Retinal pigment epithelial cell (primary cell): ENCODE measurements at regions not wholly inside any gene's neighbourhood (a gene's known extent, or its start where the extent isn't known, plus 50 kb on each side); places are given as distances from the start of the nearest gene placed in this dataset.

Experiments
- DNase-seq: peaks from one replicate; pipeline ENCODE4 v3.0.0-alpha.2; 2010; ENCODE audit warnings: low read depth
- H3K4me3 ChIP-seq: 2 replicates; pipeline ENCODE4 v1.5.1; 2011; ENCODE audit warnings: mild to moderate bottlenecking, low read length, control low read depth, moderate library complexity
- TF ChIP-seq, protein P1 (sequence below): conservative IDR thresholded peaks from 2 replicates; pipeline ENCODE4 v1.5.1; 2011; ENCODE audit warnings: low read depth, low read length, control low read depth, inconsistent platforms

DNA sequence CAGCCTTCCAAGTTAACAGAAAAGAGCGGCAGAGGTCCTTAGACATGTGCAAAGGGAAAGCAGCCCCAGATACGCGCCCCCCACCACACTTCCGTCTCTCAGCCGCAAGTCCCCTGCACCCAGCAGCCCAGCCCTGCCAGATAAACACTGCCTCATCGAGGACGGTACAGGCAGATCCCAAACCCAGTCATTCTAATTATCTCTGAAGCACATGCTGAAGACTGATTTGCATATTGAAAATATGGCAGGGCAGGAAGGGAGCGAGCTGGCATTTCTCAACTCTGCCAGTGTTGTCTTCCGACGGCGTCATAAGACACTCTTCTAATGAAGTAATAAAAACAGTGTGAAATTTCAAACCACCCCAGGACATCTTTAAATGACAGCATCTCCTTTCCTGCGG, 122.8 kb upstream of the CDH4 start:
- H3K4me3 ChIP-seq: no peak overlapping the region
- TF ChIP-seq, protein P1, sequence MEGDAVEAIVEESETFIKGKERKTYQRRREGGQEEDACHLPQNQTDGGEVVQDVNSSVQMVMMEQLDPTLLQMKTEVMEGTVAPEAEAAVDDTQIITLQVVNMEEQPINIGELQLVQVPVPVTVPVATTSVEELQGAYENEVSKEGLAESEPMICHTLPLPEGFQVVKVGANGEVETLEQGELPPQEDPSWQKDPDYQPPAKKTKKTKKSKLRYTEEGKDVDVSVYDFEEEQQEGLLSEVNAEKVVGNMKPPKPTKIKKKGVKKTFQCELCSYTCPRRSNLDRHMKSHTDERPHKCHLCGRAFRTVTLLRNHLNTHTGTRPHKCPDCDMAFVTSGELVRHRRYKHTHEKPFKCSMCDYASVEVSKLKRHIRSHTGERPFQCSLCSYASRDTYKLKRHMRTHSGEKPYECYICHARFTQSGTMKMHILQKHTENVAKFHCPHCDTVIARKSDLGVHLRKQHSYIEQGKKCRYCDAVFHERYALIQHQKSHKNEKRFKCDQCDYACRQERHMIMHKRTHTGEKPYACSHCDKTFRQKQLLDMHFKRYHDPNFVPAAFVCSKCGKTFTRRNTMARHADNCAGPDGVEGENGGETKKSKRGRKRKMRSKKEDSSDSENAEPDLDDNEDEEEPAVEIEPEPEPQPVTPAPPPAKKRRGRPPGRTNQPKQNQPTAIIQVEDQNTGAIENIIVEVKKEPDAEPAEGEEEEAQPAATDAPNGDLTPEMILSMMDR: no peak
- DNase-seq: no peak

DNA sequence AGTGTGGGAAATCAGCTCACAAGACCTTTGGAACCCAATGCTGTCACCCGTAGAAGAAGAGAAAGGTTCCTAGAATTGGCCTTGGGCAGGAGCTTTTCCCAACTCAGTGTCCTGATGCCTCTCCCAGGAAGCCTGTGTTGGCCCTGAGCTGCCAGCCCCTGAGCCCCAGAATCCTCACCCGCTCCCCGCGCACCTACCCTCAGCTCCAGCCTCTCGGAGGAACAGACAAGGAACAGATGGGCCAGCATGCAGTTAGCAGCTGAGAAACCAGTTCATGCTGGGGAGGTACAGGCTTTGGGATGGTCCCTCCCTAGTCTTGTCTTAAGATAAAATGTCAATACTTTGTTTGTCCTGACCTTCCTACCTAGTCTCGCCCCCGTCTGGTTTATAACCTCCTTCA, 121.9 kb upstream of the CDH4 start:
- H3K4me3 ChIP-seq: no peak overlapping the region
- TF ChIP-seq, protein P1: no peak
- no peak for DNase-seq

DNA sequence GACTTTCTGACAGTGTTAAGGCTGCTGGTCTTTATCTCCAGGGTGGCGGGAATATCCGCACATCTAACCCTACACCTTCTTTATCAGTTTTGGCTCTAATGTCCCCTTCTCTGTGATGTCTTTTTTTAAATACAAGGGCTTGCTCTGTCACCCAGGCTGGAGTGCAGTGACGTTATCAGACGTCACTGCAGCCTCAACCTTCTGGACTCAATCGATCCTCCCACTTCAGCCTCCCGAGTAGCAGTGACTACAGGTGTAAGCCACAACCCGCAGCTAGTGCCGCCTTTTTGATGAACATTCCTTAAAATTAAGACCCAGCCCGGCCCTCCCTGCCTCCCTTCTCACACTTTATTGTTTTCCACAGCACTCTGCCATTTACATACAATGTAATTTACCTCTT, 120.1 kb upstream of the CDH4 start:
- no peak for DNase-seq
- no peak overlapping the region for H3K4me3 ChIP-seq
- TF ChIP-seq, protein P1: no peak

DNA sequence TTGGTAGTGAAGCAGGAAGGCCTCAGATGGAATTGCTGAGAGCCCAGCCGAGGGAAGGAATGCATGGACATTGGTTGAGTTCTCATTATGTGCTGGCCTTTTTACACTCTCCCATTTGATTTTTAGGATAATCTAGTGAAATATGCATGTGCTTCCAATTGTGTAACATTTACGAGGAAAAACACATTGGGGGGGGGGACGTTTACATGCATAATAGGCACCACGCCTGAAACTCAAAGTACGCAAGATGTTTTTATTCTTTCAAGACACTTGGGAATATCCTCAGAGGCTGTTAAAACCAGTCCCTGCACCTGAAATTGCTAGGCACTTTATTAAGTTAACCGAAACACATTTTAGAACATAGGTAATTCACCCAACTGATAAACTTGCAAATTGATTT, 118.5 kb upstream of the CDH4 start:
- DNase-seq: no peak
- H3K4me3 ChIP-seq: no peak overlapping the region
- TF ChIP-seq, protein P1: no peak

DNA sequence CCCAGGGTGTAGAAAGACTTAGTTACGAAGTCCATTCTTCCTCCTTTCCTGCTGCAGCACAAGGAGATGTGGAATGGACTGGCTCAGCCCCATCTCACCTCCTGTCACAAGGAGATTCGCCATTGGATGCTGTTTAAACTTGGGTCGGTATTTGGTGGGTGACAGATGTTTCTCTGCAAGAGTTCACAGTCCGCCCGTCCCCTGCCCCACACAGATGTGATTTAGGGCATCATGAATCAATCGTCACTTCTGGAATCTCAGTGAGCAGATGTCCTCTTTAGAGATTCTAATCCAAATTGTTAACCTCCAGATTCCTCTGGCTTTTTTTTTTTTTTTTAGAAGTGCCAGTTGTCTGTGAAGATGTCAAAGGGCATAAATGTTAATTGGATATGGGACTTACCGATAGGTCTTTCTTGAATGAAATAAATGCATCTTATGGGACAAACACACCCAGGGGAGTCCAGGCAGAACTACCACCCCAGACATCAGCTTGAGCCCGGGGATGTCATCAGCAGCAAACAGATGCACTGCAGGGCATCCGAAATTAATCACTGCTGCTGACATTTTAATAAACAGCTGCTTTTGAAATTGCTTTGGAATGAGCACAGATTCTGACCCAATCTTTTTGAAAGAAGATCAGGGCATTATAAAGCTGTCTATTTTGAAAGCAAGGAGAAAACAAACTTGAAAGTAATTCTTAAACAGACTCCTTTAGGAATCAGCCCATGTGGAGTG, 117.6 kb upstream of the CDH4 start:
- TF ChIP-seq, protein P1: no peak
- no peak overlapping the region for H3K4me3 ChIP-seq
- DNase-seq: no peak

DNA sequence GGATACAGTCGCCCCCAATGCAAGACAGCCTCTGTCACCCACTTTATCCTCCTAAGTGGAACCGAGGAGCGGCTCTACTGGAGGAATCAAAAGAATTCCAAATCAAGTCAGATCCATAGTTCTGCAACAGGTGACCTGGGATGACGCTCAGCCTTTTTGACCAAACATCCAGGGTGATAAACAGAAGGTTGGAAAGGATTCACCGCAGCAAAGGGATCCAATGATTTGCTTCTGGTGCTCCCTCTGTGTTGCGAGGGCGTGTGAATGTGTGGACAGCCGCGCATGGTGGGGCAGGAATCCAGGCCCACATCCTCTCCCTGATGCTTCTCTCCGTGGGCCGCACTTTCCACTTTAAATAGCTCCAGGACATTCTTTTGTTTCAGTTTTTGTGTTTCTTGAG, 116.8 kb upstream of the CDH4 start:
- no peak for DNase-seq
- TF ChIP-seq, protein P1: no peak
- H3K4me3 ChIP-seq: no peak overlapping the region

DNA sequence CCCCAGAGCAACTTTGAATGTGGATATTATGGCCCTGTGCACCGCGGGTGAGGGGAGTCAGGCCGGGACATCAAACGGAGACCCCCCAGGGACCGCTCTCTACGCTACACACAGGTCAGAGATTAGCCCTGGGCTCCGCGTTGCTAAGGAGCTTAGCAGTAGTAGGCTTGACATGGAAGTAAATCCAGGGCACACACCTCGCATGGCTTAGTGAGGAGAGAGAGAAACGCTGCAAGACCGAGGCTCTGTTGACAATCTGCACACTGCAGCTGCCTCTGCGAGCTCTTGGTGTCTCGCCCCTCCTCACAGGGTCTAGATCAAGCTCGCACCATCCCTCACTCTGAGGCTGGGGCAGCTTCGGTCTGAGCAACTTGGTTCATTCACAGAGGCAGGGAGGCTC, 116.1 kb upstream of the CDH4 start:
- no peak for DNase-seq
- TF ChIP-seq, protein P1: no peak
- no peak overlapping the region for H3K4me3 ChIP-seq
